ENCODE measurements at regions not wholly inside any gene's neighbourhood (a gene's known extent, or its start where the extent isn't known, plus 50 kb on each side); places are given as distances from the start of the nearest gene placed in this dataset.

DNA sequence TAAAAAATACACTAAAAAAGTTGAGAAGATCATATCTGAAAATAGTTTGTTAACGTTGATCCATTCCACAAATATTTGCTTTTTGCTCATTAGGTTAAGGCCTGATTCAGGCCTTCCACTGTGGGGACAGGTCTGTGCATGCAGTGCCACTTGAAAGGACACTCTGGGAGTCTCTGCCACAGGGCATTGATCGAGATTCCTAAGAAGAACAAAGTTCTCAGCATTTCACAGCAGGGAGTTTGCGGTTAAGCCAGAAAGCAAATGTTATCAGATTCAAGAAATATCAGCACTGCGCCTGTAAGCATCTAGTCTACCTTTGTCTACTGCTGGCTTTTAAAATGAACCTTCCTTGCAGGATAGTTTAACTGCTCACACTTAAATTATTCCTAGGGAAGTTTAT, 62.2 kb upstream of the TNIP3 start:
- no peak for DNase-seq

- DNase-seq: no peak
Observed at GRCh38 chr4:121221608-121222007, 57.5 kb upstream of the TNIP3 start.

DNA sequence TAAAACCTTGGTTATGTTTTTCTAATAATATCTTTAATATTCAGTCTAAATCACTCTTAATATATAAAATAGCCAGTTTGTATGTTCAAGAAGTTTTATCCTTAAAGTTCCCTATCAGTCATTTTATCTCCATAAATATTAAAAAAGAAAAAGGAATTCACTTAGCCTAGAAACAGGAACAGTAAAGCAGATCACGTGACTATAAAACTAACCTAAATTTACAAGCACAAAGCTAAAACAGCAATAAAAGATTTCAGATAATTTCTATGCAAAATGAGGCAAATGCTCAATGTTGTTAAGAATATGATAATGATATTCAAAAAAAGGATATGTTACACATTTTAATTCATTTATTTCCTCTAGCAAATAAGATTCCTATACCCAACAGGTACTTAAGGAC, 57.1 kb upstream of the TNIP3 start:
- no peak for DNase-seq

DNA sequence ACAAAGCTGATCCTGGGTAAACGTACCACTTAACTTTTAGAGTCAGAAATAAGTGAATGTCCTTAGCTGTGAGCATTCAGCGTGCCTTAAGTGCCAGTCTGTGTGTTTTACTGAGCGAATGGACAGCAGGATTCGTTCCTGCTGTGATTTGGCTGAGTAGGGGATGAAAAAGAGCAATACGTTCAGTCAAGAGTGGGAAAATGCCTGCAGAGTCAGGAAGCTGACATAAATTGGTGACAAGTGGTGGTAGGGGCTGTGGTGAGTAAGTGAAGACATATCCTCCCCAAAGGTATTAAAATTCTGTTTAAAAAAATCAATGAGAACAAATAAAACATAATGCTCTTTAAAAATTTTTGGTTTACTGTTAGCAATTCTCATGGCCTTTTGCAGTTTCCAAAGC, 56.6 kb upstream of the TNIP3 start:
- DNase-seq: no peak

DNA sequence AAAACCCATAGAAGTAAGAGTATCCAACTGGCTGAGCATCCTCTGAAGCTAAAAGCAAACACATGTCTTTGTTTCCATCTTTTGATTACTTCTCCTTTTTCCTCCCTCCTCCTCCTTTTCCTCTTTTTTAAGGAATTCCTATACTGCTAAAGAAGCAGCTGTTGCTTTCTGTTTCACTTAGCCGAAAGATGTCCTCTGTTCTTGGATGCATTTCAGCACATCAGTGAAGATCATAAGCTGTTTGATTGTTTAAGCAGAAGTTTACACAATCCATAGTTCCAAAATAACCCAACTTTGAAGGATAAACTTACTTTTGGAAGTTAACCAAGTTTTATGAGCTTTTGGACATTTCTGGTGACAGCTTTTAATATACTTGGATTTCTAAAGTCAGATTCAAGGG, 55.1 kb upstream of the TNIP3 start:
- DNase-seq: peak; percentile 54 to 85 (median 58)

- DNase-seq: peak in 2 of 3 donors; percentile 49 to 64
Observed at GRCh38 chr4:121217351-121217750, 53.2 kb upstream of the TNIP3 start.

DNA sequence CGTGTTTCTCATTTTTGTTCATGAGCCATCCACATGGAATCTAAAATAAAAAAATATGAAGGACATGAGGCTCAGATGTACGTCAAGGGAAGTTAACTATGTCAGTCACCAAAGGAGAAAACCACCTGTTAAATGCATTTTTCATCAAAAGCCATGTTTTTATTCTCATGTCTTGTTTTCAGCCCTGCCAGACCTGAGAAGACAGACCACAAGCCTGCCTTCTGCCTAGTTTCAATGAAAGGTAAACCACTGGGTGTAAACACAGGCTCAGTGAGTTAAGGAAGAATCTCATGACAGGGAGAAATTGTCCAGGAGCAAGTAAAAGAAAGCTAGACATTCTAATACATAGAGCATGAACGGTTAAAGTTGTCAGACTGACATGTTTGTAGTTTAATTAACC, 52.3 kb upstream of the TNIP3 start:
- no peak for DNase-seq

GRCh38 chr4:121213940-121214339, 49.8 kb upstream of the TNIP3 start:
- DNase-seq: no peak
